ENCODE measurements at regions not wholly inside any gene's neighbourhood (a gene's known extent, or its start where the extent isn't known, plus 50 kb on each side); places are given as distances from the start of the nearest gene placed in this dataset.

DNA sequence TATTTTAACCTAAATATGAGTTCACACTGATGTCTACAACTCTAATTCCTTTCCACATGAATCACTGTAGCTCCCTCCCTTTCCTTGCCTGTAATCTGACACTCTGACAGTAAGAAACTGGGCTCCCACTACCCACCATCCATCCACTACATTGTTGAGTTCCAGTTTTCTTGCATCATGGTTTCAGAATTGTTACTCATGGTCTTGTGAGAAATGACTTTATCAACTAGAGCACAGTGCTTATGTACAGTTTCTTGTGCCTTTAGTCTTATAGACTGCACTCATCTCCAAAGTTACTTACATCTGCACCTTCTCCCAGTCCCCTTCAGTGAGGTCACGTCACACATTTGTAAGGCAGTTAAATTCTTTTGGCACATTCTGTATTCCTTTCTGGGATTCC lies 78.6 kb downstream of the RTL6 start:
- H3K9me3 Mint-ChIP-seq, result peaks cover 12% of the 10 kb centered on the region
- TF ChIP-seq, protein P1, sequence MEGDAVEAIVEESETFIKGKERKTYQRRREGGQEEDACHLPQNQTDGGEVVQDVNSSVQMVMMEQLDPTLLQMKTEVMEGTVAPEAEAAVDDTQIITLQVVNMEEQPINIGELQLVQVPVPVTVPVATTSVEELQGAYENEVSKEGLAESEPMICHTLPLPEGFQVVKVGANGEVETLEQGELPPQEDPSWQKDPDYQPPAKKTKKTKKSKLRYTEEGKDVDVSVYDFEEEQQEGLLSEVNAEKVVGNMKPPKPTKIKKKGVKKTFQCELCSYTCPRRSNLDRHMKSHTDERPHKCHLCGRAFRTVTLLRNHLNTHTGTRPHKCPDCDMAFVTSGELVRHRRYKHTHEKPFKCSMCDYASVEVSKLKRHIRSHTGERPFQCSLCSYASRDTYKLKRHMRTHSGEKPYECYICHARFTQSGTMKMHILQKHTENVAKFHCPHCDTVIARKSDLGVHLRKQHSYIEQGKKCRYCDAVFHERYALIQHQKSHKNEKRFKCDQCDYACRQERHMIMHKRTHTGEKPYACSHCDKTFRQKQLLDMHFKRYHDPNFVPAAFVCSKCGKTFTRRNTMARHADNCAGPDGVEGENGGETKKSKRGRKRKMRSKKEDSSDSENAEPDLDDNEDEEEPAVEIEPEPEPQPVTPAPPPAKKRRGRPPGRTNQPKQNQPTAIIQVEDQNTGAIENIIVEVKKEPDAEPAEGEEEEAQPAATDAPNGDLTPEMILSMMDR (conservative IDR thresholded peaks at IDR 0.05), result no peak
- no peak overlapping the region for H3K4me3 Mint-ChIP-seq
- H3K27me3 Mint-ChIP-seq, result peaks cover 4% of the 10 kb centered on the region
- no peak overlapping the region for H3K27ac Mint-ChIP-seq
- no peaks in the 10 kb centered on the region for H3K36me3 Mint-ChIP-seq
- peaks cover 14% of the 10 kb centered on the region for H3K4me1 Mint-ChIP-seq (ENCODE audit: unreplicated experiment)
- DNase-seq (ENCODE audit: extremely low spot score, unreplicated experiment), result no peak

DNA sequence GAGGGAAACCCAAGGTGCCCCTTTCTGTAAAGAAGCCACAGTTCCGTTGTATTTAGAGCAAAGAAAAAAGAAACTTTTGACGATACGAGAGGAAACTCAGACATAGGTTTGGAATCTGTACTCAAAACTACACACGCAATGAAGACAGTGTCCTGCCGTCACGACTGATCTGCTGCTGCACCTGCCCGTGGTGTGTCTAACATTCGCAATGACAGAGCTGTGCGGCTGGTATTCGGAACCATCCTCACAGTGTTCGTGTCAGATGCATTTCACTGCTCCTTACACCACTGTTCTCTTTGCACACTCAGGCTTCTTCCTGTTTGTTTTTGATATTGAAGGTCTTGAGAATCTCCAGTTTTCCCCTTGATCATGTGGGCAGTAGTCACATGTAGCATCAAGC lies 84.8 kb downstream of the RTL6 start:
- Mint-ChIP-seq H3K36me3 (no peaks in the 10 kb centered on the region), H3K9me3 (no peaks in the 10 kb centered on the region), H3K27ac (no peak overlapping the region), H3K27me3 (peaks cover 7% of the 10 kb centered on the region), H3K4me3 (no peak overlapping the region), H3K4me1 (ENCODE audit: unreplicated experiment) (peaks cover 20% of the 10 kb centered on the region)
- TF ChIP-seq, protein P1 (conservative IDR thresholded peaks at IDR 0.05), result no peak
- DNase-seq (ENCODE audit: extremely low spot score, unreplicated experiment), result no peak

DNA sequence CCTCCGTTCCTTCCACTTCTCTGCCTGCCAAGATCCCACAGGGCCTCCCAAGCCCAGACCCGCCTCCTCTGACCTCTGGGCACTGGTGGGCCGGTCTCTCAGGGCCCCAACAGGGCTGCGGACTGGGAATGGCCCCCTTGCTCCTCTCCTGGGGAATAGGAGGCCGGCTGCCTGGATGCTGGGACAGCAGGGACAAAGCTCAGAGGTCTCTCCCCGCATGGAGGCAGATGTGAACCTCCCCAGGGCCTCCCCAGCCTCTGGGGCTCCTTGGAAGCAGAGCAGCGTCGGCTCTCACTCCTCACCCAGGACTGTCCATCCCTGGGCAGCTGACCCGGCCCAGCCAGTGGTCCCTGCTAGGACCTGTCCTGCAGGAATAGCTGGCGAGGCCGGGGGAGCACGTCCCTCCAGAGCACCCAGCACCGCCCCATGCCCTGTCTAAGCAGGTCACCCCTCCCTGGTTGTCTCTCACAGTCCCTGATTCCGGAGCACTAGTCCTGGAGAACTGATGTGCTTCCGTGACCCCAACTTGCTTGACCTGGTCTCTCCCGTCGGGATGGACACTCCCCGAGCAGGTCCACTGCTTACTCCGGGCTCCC lies 85.8 kb downstream of the RTL6 start:
- H3K27ac Mint-ChIP-seq, result no peak overlapping the region
- no peaks in the 10 kb centered on the region for H3K9me3 Mint-ChIP-seq
- peaks cover 7% of the 10 kb centered on the region for H3K27me3 Mint-ChIP-seq
- H3K4me1 Mint-ChIP-seq (ENCODE audit: unreplicated experiment), result peaks cover 20% of the 10 kb centered on the region
- H3K4me3 Mint-ChIP-seq, result no peak overlapping the region
- no peaks in the 10 kb centered on the region for H3K36me3 Mint-ChIP-seq
- DNase-seq (ENCODE audit: extremely low spot score, unreplicated experiment), result no peak
- TF ChIP-seq, protein P1 (conservative IDR thresholded peaks at IDR 0.05), result no peak

DNA sequence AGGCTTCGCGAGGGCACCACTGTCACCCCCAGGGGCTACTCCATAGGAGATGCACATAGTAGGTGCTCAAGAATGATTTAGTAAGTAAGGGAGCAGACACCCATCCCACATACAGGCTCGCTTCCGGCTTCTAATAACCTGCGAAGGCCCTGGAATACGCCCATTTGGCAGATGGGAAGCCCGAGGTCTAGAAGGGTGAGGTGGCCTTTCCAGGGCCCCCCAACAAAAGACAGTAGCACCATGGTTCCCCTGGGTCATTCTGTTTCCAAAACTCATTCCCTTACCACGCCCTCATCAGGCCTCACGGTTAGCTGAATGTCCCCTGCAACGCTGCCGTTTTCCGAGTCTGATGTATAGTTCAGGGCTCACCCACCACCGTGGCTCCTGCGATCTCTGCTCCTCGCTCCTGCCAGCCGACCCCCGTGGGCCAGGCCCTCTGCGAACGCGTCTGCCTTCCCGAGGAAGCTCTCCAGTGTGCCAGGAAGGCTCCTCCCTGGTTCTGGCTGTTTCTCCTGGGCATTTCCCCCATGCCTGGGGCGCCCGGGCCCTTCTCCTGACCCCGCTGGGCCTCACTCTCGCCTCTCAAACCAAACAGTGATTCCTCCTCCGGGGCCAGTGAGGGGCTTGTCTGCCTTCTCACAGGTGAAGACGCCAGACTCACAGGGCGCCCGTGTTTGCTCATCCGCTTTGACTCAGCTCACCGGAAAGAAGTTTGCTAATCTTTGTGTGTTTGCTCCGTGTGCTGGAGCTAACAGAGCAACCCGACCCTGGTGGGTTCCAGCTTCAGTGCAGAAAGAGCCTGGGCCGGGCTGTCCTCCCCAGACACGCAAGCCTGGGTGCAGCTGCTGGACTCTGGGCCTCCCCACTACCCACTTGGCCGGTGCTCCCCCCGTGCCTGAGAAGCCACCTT lies 86.6 kb downstream of the RTL6 start:
- Mint-ChIP-seq H3K36me3 (no peaks in the 10 kb centered on the region), H3K4me1 (ENCODE audit: unreplicated experiment) (peaks cover 25% of the 10 kb centered on the region), H3K27me3 (peaks cover 7% of the 10 kb centered on the region), H3K9me3 (no peaks in the 10 kb centered on the region), H3K4me3 (no peak overlapping the region), H3K27ac (no peak overlapping the region)
- DNase-seq (ENCODE audit: extremely low spot score, unreplicated experiment), result no peak
- TF ChIP-seq, protein P1 (conservative IDR thresholded peaks at IDR 0.05), result no peak

DNA sequence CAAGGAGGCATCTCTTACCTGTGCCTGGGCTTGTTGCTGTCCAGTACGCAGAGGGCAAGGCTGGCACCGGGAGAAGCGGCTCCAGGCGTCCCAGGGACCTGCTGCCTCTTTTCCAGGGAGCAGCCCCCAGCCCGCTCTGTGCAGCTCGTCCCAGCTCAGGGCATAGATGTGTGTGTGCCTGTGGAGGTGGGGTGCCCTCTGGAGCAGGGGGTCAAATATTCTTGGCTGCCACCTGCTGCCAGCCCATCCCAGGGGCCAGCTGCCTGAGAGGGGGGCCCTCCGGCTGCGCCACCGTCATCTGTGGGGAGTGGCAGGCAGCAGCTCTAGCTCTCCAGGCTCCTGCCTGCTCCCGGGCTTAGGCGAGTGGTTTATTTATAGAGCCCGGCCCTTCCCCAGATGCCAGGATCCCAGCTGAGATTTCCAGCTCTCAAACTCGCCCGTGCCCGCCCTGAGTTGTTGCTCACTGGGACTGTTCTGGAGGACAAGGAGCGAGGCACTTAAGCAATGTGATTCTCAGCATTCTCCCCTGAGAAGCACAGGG lies 87.5 kb downstream of the RTL6 start:
- no peak for DNase-seq (ENCODE audit: extremely low spot score, unreplicated experiment)
- H3K36me3 Mint-ChIP-seq, result no peaks in the 10 kb centered on the region

More for the DNA sequence above, 87.5 kb downstream of the RTL6 start:
- peaks cover 7% of the 10 kb centered on the region for H3K27me3 Mint-ChIP-seq
- H3K4me1 Mint-ChIP-seq (ENCODE audit: unreplicated experiment), result peaks cover 25% of the 10 kb centered on the region
- TF ChIP-seq, protein P1 (conservative IDR thresholded peaks at IDR 0.05), result no peak
- no peak overlapping the region for H3K27ac Mint-ChIP-seq
- H3K4me3 Mint-ChIP-seq, result no peak overlapping the region
- H3K9me3 Mint-ChIP-seq, result no peaks in the 10 kb centered on the region

Data from type B pancreatic cell (in vitro differentiated cells).